HG03045 (cell line): ENCODE measurements at regions not wholly inside any gene's neighbourhood (a gene's known extent, or its start where the extent isn't known, plus 50 kb on each side); places are given as distances from the start of the nearest gene placed in this dataset.
A peak's percentile ranks its signal among the peaks of the same experiment; 100 is the strongest.
"Not testable (repeated sequence)": the region's sequence is repeated elsewhere in the genome, so short reads cannot be mapped to it uniquely, and the experiment has no call there.

ENCODE experiments used
- ATAC-seq: cut with Tn5 transposase; IDR thresholded peaks from one replicate; pipeline ENCODE4 v1.9.1; 2021; ENCODE audit warnings: mild to moderate bottlenecking, moderate library complexity; ENCODE audit not compliant: unreplicated experiment

GRCh38 chr20:6663104-6663503, 104.4 kb upstream of the BMP2 start:
- no peak for ATAC-seq

- ATAC-seq: no peak
These were observed 105.2 kb upstream of the BMP2 start for GRCh38 chr20:6662309-6662708.

DNA sequence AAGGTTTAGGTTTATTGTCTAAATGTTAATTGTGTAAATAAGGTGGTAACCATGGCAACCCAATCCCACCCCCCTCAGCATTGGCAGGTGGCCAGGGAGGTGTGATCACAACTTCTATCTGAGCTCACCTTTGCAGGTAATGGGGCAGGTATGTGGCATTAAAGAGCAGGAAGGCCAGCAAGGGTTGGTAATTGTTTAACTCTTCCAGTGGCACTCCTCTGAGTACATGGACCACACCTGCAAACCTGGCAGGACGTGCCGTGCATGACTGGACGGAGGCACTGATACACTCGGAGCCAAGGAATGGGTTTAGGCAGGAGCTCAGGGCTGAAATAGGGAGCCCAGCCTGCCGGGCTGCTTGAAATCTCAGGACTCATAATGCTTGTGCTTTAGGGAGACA, 107.0 kb upstream of the BMP2 start:
- no peak for ATAC-seq

DNA sequence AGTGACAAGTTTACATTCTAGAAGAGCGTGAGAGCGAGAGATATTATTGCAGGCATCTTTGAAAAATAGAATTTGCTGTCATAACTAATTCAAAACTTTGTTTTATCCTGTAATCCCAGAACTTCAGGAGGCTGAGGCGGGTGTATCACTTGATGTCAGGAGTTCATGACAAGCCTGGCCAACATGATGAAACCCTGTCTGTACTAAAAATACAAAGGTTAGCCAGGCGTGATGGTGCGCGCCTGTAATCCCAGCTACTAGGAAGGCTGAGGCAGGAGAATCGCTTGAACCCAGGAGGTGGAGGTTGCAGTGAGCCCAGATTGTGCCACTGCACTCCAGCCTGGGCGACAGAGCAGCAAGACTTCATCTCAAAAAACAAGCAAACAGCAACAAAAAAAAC, 108.6 kb upstream of the BMP2 start:
- not testable (repeated sequence) for ATAC-seq

- ATAC-seq: no peak
These were observed 109.6 kb upstream of the BMP2 start for GRCh38 chr20:6657904-6658303.

DNA sequence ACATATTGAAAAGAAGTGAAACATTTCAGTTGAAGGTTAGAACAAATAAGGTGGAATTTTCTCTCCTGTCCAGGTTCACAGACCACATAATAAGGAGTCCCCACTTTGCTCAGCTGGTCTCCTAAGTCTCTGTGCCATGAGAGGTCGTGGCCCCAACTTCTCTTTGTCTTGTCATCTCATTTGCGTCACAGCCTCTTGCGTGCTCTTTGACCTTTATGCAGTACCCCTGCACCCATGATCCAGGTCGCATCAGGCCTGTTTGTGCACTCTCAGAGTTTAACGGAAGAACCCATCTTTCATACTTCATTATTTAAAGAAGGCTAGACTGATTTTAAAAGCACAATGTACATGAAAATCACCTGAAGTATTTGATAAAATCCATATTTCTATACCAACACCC, 110.4 kb upstream of the BMP2 start:
- ATAC-seq: no peak

- ATAC-seq: no peak
These were observed 112.8 kb upstream of the BMP2 start for GRCh38 chr20:6654513-6655252.

GRCh38 chr20:6651561-6651960, 115.9 kb upstream of the BMP2 start:
- ATAC-seq: no peak

DNA sequence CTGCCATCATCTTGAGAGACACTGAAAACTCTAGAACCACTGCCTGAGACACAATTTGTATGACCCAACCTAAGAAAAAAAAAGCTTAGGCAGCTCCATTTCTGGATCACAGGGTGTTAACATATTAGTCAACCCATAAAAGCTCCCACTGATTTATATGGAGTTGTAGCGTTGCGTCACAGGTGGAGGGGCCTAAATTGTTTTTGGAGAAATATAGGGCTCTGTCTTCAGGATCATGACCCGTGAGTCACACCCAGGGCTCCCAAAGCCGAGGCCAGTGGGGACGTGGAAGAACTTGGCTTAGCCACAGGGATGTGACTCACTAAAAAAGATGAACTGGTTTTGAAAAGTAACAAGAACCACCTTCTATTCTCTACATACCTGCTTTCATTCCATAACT, 116.5 kb upstream of the BMP2 start:
- no peak for ATAC-seq

DNA sequence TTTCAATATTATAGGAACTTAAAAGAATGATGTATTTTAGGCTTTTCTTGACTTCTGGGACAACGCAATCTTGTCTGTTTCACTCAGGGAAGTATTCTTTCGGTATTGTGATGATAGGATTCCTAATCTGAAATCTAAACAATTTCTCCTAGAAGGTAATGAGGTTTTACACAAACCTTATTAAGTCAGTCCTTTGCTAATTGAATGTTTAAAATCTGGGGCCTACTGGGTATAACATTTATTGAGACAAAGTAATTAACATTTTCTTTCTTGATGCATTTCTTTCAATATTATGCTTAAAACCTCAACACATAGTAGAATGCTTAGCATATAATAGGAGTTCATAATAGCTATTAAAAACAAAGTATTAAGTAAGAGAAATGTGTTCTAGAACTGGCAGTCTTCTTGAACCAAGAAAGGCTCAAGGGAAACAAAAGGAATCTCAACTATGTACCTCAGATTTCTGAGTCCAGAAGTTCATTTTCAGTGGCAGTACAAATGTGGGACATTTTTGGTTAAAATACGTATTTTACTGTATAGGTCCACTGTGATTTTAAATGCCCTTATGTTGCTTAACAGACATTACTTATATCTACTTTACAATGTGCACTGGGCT, 121.4 kb upstream of the BMP2 start:
- no peak for ATAC-seq

DNA sequence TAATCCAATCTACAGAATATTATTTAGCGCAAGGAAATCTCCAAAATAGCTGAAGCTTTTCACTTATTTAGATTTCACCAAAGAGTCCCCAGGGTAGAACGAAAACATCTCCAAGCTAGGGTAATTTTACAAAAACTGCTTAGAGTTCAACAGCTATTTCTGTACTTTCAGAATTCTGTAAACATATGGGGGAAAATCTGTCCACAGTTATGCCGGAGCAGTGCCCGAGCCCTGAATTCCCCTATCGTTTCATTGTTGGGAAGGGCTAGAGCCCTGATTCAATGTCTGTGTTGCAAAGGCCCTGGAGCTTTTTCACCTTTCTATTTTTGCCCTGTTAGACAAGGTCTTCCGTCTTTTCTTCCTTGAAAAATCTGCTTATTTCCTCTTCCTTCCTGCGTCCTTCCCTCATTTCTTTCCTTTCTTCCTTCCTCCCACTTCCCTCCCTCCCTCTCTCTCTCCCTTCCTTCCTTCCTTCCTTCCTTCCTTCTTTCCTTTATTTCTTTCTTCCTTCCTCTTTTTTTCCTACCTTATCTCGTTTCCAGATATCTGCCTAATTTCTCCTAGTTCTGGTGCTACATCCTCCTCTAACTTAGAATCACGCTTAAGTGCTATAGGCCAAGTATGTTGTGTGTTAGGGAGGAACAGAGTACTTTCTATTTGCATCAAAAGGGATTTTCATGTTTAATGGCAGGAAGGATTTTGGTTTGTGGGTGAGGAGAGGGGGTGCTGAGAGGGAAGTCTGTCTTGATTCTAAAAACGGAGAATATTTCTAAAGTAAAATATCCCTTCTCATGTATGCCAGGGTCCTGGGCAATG, 122.5 kb upstream of the BMP2 start:
- no peak for ATAC-seq

DNA sequence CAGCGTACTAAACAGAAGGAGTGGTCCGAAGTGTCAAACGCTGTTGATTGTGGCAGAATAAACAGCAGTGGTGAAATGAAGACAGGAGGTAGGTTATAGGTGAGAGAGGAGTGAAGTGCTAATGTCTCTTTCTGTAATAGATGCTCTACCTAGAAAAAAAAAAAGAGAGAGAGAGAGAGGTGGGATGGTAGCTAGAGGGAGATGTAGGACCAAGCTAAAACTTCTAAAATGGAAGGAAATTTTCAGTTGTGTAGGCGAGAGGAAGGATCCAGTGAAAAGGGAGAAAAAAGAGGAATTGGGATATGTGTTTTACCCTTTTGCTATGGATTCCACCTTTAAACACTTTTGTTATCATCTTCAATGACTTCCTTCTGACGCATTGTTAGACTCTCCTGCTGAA, 126.5 kb upstream of the BMP2 start:
- no peak for ATAC-seq

DNA sequence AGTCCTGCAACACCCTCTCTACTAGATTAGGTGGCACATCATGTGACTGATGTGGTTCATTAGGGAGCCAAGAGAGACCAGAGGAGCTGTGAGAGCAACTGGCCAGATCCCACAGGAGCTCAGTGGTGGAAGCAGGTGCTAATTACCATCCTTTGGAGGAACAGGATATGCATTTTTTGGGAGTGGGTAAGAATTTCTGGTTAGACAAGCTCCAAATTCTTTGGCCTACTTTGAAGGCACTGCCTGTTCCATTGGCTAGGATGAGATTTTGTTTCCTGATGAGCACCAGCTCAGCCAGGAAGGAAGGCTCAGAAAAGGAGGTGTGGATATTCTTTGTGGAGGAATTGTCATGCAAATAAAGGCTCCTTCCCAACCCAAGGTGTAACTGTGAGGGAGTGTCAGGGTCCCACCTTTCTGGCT, 130.3 kb upstream of the BMP2 start:
- ATAC-seq: no peak

DNA sequence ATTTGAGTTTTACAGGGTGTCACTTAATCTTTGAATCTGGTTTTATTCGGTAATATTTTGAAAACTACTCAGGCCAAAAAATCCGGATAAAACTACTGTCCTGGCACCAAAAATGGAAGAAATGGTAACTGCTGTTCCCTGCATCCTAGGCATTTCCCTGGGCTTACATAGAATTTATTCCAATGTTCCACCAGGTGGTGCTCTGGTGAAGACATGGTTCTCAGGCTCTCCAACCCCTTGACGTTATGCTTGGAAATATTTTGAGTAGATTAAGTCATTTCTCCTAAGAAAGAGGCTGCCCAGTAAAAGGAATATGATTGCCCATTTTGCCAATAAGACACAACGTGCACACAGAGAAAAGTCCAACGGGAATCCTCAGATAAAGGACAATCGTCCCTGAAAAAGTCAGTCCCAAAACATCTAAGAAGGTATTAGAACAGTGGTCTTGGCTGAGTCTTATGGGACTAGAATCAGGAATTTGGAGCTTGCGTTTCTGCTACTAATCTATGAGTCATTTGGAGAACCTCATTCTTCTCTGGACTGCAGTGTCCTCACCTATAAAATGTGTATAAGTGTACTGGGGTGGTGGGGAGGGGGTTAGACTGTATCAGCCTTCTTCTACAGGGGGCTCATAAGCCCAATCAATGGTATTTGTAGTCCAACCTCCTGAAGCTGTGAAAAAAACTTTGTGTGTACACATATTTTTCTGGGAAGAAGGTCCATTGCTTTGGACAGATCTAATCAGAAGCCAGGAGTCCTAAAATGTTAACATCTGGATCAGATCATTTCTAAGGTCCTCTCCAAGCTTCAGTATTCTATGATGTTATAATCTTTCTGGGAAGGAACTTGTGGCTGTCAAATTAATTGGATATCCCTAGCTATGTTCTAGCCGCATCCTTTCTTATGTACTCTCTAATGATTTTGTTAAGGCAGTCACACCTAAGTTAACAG, 131.0 kb upstream of the BMP2 start:
- no peak for ATAC-seq

- no peak for ATAC-seq
These were observed 132.3 kb upstream of the BMP2 start for GRCh38 chr20:6635034-6635736.

GRCh38 chr20:6632187-6632586, 135.3 kb upstream of the BMP2 start:
- no peak for ATAC-seq

DNA sequence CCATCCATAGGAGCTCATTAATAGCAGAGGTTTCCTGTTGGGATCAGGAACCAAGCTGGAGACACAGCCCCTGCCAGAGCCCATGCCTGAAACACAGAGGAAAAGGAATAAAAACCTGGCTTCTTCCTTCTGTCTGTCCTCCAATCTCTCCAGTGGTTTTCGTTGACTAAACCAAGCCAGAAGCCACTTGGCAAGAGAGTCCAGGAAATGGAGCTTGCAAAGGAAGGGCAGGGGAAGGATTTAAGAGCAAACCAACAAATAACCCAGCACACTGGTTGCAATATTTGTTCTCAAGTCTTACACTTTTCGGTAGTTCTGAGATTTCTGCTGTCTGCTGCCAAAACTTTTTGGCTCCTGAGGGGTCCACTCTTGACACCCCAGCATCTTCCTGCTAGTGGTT, 137.0 kb upstream of the BMP2 start:
- no peak for ATAC-seq

DNA sequence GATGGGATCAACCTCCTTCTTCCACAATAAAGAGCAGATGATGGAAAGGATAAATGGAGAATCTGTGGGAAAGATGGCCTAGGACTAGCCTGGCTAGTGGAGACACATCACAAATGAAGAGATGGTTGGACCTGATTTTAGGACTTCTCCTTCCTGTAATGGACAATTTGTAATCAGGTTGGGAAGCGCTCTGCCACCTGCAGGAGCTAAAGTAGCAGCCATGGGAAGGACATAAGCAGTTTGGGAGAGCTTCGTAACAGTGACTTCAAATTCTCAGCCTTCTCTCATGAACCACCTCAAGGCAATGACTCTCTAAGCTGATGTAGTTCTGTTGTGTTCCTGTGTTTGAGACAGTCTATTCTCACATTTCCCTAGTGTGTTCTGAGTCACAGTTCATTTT, 137.9 kb upstream of the BMP2 start:
- ATAC-seq: no peak

- no peak for ATAC-seq
These were observed 140.7 kb upstream of the BMP2 start for GRCh38 chr20:6626805-6627204.

DNA sequence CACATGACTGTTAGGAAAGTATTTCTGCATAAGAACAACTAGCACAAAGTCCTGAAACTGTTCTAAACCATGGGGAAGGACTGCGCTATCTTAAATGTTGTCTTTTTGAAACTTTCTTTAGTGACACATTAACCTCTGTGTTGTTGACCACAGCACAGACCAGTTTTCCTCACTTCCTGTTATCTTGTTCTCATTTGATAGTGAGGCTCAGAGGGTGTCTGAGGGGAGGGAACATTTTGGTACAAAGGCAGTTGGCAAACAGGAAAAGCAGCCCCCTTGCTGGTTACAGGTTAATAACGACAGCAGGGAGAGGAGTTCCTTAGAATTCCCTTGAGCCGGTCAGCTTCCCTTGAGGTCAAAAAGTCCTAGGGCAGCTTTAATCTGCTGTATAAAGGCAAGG, 143.5 kb upstream of the BMP2 start:
- ATAC-seq: peak; percentile 98
